ENCODE measurements at regions not wholly inside any gene's neighbourhood (a gene's known extent, or its start where the extent isn't known, plus 50 kb on each side); places are given as distances from the start of the nearest gene placed in this dataset.

GRCh38 chr2:173791502-173791901 is 173.7 kb downstream of the SP3 start:
- Histone ChIP-seq H3K4me3 (ENCODE audit: low read depth, low read length) (no peak overlapping the region), H2AFZ (ENCODE audit: low read length, unreplicated experiment) (no peak overlapping the region), H3K27ac (ENCODE audit: low read depth, low read length) (no peak overlapping the region), H3K4me1 (ENCODE audit: control insufficient read depth, insufficient read depth, low read length, unreplicated experiment) (no peaks in the 10 kb centered on the region), H3K36me3 (ENCODE audit: insufficient read depth, low read length) (no peaks in the 10 kb centered on the region), H3K27me3 (ENCODE audit: insufficient read depth, low read length) (peaks cover 11% of the 10 kb centered on the region; the same call in 1 of the 2 replicates), H3K79me2 (ENCODE audit: control insufficient read depth, insufficient read depth, low read length, unreplicated experiment) (no peaks in the 10 kb centered on the region)

GRCh38 chr2:173792166-173792565 is 173.0 kb downstream of the SP3 start:
- H3K27me3 ChIP-seq (ENCODE audit: insufficient read depth, low read length), result peaks cover 11% of the 10 kb centered on the region; the same call in 1 of the 2 replicates
- no peaks in the 10 kb centered on the region for H3K4me1 ChIP-seq (ENCODE audit: control insufficient read depth, insufficient read depth, low read length, unreplicated experiment)
- no peaks in the 10 kb centered on the region for H3K36me3 ChIP-seq (ENCODE audit: insufficient read depth, low read length)
- H3K27ac ChIP-seq (ENCODE audit: low read depth, low read length), result no peak overlapping the region
- H3K79me2 ChIP-seq (ENCODE audit: control insufficient read depth, insufficient read depth, low read length, unreplicated experiment), result no peaks in the 10 kb centered on the region
- H3K4me3 ChIP-seq (ENCODE audit: low read depth, low read length), result no peak overlapping the region
- no peak overlapping the region for H2AFZ ChIP-seq (ENCODE audit: low read length, unreplicated experiment)

GRCh38 chr2:173792741-173793140 is 172.4 kb downstream of the SP3 start:
- no peaks in the 10 kb centered on the region for H3K4me1 ChIP-seq (ENCODE audit: control insufficient read depth, insufficient read depth, low read length, unreplicated experiment)
- no peaks in the 10 kb centered on the region for H3K36me3 ChIP-seq (ENCODE audit: insufficient read depth, low read length)
- H3K4me3 ChIP-seq (ENCODE audit: low read depth, low read length), result no peak overlapping the region
- no peak overlapping the region for H2AFZ ChIP-seq (ENCODE audit: low read length, unreplicated experiment)
- H3K27me3 ChIP-seq (ENCODE audit: insufficient read depth, low read length), result peaks cover 11% of the 10 kb centered on the region; the same call in 1 of the 2 replicates
- H3K79me2 ChIP-seq (ENCODE audit: control insufficient read depth, insufficient read depth, low read length, unreplicated experiment), result no peaks in the 10 kb centered on the region
- no peak overlapping the region for H3K27ac ChIP-seq (ENCODE audit: low read depth, low read length)

GRCh38 chr2:173793709-173794565 is 171.2 kb downstream of the SP3 start:
- no peak overlapping the region for H3K27ac ChIP-seq (ENCODE audit: low read depth, low read length)
- no peaks in the 10 kb centered on the region for H3K36me3 ChIP-seq (ENCODE audit: insufficient read depth, low read length)
- H3K79me2 ChIP-seq (ENCODE audit: control insufficient read depth, insufficient read depth, low read length, unreplicated experiment), result no peaks in the 10 kb centered on the region
- H3K27me3 ChIP-seq (ENCODE audit: insufficient read depth, low read length), result peaks cover 11% of the 10 kb centered on the region; the same call in 1 of the 2 replicates
- H3K4me1 ChIP-seq (ENCODE audit: control insufficient read depth, insufficient read depth, low read length, unreplicated experiment), result no peaks in the 10 kb centered on the region
- H3K4me3 ChIP-seq (ENCODE audit: low read depth, low read length), result no peak overlapping the region
- no peak overlapping the region for H2AFZ ChIP-seq (ENCODE audit: low read length, unreplicated experiment)

GRCh38 chr2:173797586-173798263 is 167.4 kb downstream of the SP3 start:
- H3K27ac ChIP-seq (ENCODE audit: low read depth, low read length), result no peak overlapping the region
- H3K4me3 ChIP-seq (ENCODE audit: low read depth, low read length), result no peak overlapping the region
- H3K36me3 ChIP-seq (ENCODE audit: insufficient read depth, low read length), result no peaks in the 10 kb centered on the region
- H3K4me1 ChIP-seq (ENCODE audit: control insufficient read depth, insufficient read depth, low read length, unreplicated experiment), result no peaks in the 10 kb centered on the region
- peaks cover 8% of the 10 kb centered on the region; the same call in 1 of the 2 replicates for H3K27me3 ChIP-seq (ENCODE audit: insufficient read depth, low read length)
- no peaks in the 10 kb centered on the region for H3K79me2 ChIP-seq (ENCODE audit: control insufficient read depth, insufficient read depth, low read length, unreplicated experiment)
- no peak overlapping the region for H2AFZ ChIP-seq (ENCODE audit: low read length, unreplicated experiment)

- H3K27ac ChIP-seq (ENCODE audit: low read depth, low read length), result no peak overlapping the region
- H3K27me3 ChIP-seq (ENCODE audit: insufficient read depth, low read length), result peaks cover 18% of the 10 kb centered on the region
- no peaks in the 10 kb centered on the region for H3K4me1 ChIP-seq (ENCODE audit: control insufficient read depth, insufficient read depth, low read length, unreplicated experiment)
- H3K79me2 ChIP-seq (ENCODE audit: control insufficient read depth, insufficient read depth, low read length, unreplicated experiment), result no peaks in the 10 kb centered on the region
- H3K4me3 ChIP-seq (ENCODE audit: low read depth, low read length), result no peak overlapping the region
- no peaks in the 10 kb centered on the region for H3K36me3 ChIP-seq (ENCODE audit: insufficient read depth, low read length)
- no peak overlapping the region for H2AFZ ChIP-seq (ENCODE audit: low read length, unreplicated experiment)
These were observed 162.7 kb downstream of the SP3 start for GRCh38 chr2:173802518-173802917.

- no peak overlapping the region for H2AFZ ChIP-seq (ENCODE audit: low read length, unreplicated experiment)
- H3K4me1 ChIP-seq (ENCODE audit: control insufficient read depth, insufficient read depth, low read length, unreplicated experiment), result no peaks in the 10 kb centered on the region
- H3K36me3 ChIP-seq (ENCODE audit: insufficient read depth, low read length), result no peaks in the 10 kb centered on the region
- peaks cover 18% of the 10 kb centered on the region for H3K27me3 ChIP-seq (ENCODE audit: insufficient read depth, low read length)
- H3K79me2 ChIP-seq (ENCODE audit: control insufficient read depth, insufficient read depth, low read length, unreplicated experiment), result no peaks in the 10 kb centered on the region
- H3K27ac ChIP-seq (ENCODE audit: low read depth, low read length), result no peak overlapping the region
- no peak overlapping the region for H3K4me3 ChIP-seq (ENCODE audit: low read depth, low read length)
These were observed 161.7 kb downstream of the SP3 start for GRCh38 chr2:173803449-173803848.

GRCh38 chr2:173806761-173807160 is 158.4 kb downstream of the SP3 start:
- Histone ChIP-seq H2AFZ (ENCODE audit: low read length, unreplicated experiment) (no peak overlapping the region), H3K79me2 (ENCODE audit: control insufficient read depth, insufficient read depth, low read length, unreplicated experiment) (no peaks in the 10 kb centered on the region), H3K4me3 (ENCODE audit: low read depth, low read length) (no peak overlapping the region), H3K27me3 (ENCODE audit: insufficient read depth, low read length) (peaks cover 9% of the 10 kb centered on the region), H3K4me1 (ENCODE audit: control insufficient read depth, insufficient read depth, low read length, unreplicated experiment) (no peaks in the 10 kb centered on the region), H3K27ac (ENCODE audit: low read depth, low read length) (no peak overlapping the region), H3K36me3 (ENCODE audit: insufficient read depth, low read length) (no peaks in the 10 kb centered on the region)

- no peaks in the 10 kb centered on the region for H3K36me3 ChIP-seq (ENCODE audit: insufficient read depth, low read length)
- H2AFZ ChIP-seq (ENCODE audit: low read length, unreplicated experiment), result no peak overlapping the region
- no peak overlapping the region for H3K4me3 ChIP-seq (ENCODE audit: low read depth, low read length)
- H3K27me3 ChIP-seq (ENCODE audit: insufficient read depth, low read length), result peaks cover 25% of the 10 kb centered on the region
- H3K27ac ChIP-seq (ENCODE audit: low read depth, low read length), result no peak overlapping the region
- no peaks in the 10 kb centered on the region for H3K4me1 ChIP-seq (ENCODE audit: control insufficient read depth, insufficient read depth, low read length, unreplicated experiment)
- H3K79me2 ChIP-seq (ENCODE audit: control insufficient read depth, insufficient read depth, low read length, unreplicated experiment), result no peaks in the 10 kb centered on the region
These were observed 156.5 kb downstream of the SP3 start for GRCh38 chr2:173808718-173809117.

GRCh38 chr2:173812321-173812720 is 152.9 kb downstream of the SP3 start:
- no peak overlapping the region for H3K27ac ChIP-seq (ENCODE audit: low read depth, low read length)
- peaks cover 44% of the 10 kb centered on the region for H3K27me3 ChIP-seq (ENCODE audit: insufficient read depth, low read length)
- no peak overlapping the region for H3K4me3 ChIP-seq (ENCODE audit: low read depth, low read length)
- H3K79me2 ChIP-seq (ENCODE audit: control insufficient read depth, insufficient read depth, low read length, unreplicated experiment), result no peaks in the 10 kb centered on the region
- H3K4me1 ChIP-seq (ENCODE audit: control insufficient read depth, insufficient read depth, low read length, unreplicated experiment), result no peaks in the 10 kb centered on the region
- H2AFZ ChIP-seq (ENCODE audit: low read length, unreplicated experiment), result no peak overlapping the region
- H3K36me3 ChIP-seq (ENCODE audit: insufficient read depth, low read length), result no peaks in the 10 kb centered on the region

GRCh38 chr2:173814306-173814705 is 150.9 kb downstream of the SP3 start:
- Histone ChIP-seq H3K27ac (ENCODE audit: low read depth, low read length) (no peak overlapping the region), H2AFZ (ENCODE audit: low read length, unreplicated experiment) (no peak overlapping the region), H3K27me3 (ENCODE audit: insufficient read depth, low read length) (peaks cover 57% of the 10 kb centered on the region), H3K4me1 (ENCODE audit: control insufficient read depth, insufficient read depth, low read length, unreplicated experiment) (no peaks in the 10 kb centered on the region), H3K4me3 (ENCODE audit: low read depth, low read length) (no peak overlapping the region), H3K79me2 (ENCODE audit: control insufficient read depth, insufficient read depth, low read length, unreplicated experiment) (no peaks in the 10 kb centered on the region), H3K36me3 (ENCODE audit: insufficient read depth, low read length) (no peaks in the 10 kb centered on the region)
